Stromal cell of bone marrow (primary cell): ENCODE measurements at regions not wholly inside any gene's neighbourhood (a gene's known extent, or its start where the extent isn't known, plus 50 kb on each side); places are given as distances from the start of the nearest gene placed in this dataset.
A peak's percentile ranks its signal among the peaks of the same experiment; 100 is the strongest.

Experiments
- DNase-seq: peaks from one replicate; pipeline ENCODE4 v3.0.0-alpha.2; 2012; ENCODE audit warnings: low read depth

DNA sequence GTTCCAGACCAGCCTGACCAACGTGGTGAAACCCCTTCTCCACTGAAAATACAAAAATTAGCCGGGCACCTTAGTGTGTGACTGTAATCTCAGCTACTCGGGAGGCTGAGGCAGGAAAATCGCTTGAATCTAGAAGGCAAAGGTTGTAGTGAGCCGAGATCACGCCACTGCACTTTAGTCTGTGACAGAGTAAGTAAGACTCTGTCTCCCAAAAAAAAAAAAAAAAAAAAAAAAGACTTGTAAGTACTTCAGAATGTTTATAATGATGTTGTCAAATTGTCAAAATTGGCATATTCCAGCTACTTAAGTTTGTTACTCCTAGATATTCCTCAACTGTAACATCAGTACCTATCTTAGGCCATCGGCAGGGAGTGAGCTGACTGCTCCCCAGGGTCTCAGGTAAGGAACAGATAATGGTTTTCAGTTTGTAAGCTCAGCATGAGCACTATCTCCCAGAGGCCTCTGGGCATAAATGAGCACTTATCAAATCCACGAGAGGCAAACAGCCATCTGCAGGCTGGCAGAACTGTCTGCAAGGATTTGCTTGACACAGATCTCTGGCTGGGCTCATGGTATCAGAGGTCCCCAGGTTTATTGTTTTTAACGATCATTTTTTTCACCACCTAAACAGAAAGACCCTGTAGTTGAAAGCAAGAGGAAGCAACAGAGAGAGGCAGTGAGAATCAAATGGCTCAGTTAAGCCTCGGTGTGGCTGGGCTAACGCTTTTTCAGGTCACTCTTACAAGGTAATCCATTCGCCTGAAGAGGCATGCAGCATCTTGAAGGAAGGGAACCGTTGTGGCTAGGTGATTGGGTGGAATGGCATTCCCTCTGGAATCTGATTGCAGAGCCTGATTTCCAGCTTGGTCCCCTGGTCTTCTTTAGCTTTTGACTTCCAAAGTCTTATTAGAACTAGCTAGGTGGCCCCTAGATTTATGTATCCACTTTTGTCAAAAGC is 115.9 kb downstream of the LY86 start:
- no peak for DNase-seq

DNA sequence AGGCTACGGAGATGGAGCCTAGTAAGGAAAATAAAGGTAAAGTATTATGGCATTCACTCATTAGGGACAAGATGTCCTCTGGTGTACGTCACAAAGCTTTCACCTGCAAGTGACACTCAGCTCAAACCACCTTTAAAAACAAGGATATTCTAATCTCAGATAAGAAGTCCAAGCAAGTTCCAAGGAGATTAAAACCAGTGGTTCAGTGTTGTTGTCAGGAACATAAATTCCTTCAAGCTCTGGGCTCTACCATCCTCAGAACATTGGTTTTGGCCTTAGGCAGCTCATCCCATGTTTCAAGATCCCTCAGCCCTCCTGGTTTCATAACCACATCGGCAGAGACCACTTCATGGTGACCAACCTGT is 116.5 kb downstream of the LY86 start:
- DNase-seq: no peak

DNA sequence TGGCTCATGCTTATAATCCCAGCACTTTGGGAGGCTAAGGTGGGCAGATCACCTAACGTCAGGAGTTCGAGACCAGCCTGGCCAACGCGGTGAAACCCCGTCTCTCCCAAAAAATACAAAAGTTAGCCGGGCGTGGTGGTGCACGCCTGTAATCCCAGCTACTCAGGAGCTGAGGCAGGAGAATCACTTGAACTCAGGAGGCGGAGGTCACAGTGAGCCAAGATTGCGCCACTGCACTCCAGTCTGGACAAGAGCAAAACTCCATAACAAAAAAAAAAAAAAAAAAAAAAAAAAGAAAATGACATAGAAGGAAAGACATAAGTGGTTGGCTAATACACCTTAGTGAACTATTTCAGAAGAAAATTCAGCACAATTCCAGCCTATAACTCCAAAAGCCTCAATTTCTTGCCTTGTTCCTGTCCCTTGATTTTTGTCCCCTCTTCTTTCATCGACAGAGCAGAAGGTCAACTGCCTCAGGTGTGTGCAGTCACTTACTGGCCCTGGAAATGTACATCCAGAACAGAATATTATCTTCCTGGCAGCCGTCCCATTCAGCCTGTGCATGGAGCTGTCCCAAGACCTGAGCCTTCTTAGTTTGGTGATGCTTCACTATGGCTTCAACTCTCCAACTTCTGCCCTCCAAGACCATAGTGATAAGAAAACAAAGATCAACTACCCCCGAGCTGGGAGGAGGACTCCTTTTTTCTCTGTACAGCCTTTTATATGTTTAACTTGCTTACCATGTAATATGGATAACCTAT is 117.6 kb downstream of the LY86 start:
- no peak for DNase-seq

DNA sequence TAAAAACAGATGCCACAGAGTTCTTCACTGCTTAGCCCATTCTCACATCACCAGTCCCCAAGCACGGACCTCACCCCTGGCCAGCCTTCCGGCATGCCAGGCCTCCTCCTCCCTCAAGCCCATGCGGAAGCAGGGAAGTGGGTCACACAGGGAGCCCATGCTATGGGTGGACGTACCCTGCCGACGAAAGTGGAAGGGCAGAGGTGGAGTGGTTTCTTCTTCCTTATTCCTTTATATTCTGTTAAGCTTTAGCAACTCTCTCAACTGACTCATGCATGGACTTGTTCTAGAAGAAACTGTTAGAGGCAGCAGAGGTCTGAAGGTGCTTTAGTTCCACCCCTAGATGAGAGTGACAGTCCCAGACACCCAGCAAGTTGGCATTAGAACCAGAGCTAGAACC is 118.6 kb downstream of the LY86 start:
- DNase-seq: no peak

DNA sequence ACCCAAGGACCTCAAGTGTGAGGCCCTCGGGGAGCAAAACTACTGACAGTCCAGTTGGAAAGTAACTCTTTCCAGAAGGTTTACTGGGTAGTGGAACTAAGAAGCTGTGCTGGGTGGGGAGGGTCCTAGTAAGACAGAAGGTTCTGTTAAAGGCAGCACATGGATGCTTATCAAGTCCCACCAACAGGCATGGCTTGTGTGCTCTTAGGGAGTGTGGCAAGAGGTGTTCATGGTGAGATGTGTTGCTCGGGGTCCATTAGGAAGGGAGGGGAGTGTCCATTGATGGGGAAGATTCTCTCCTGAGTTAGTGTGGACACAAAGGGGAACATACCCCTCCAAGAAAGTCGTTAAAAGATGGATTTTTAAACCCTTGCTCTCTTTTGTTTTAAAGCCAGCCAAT is 120.6 kb downstream of the LY86 start:
- no peak for DNase-seq

DNA sequence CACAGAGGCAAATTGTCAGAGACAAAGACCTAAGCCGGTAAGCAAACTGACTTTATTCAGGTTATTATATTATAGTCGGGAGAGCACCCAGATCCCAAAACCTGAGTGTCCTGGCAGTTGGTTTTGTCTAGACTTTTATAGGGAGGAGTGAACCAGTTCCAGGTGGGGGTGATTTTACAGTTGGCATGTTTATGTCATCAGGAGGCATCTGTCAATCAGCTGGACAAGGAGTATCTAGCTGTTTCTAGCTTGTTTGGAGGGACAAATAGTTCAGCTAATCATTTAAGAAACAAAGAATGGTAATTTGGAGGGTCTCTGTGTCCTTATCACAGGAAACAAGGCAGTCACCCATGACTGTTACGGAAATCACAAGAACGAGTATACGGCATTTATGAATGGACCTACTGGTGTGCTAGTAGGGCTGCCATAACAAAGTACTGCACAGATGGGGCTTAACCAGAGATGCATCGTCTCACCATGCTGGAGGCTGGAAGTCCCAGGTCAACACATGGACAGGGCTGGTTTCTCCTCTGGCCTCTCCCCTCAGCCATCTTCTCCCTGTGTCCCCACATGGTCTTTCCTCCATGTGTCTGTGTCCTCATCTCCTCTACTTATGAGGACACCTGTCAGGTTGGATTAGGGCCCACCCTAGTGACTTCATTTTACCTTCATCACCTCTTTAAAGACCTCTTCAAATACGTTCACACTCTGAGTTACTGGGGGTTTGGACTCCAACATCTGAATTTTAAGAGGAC is 122.7 kb downstream of the LY86 start:
- DNase-seq: no peak

DNA sequence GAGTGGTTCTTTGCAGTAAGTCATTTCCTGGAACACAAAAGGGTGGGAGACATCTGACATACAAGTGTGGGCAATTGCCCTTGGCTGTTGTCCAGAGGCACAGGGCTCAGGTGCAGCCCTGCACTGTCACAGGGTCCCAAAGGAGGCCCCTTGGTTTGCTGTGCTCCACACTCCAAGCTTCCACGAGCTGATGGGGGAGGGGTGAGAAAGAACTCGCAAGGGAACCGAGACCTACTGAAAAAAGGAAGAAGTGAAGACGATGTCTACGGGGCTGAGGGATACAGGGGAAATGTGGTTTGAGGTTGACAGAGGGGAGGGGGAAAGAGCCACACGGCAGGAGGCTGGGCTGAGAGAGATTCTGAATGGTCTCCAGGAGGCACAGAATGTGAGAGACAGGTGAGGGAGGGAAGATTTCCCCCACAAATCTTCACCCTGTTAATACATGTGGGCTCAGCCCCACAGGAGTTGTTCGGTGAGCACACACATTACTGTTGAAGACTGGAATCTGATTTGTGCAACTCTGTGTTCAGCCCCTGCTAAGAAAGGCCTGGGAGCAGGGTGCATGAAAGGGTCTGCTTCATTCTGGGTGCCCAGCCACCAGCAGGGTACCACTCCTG is 123.4 kb downstream of the LY86 start:
- no peak for DNase-seq

DNA sequence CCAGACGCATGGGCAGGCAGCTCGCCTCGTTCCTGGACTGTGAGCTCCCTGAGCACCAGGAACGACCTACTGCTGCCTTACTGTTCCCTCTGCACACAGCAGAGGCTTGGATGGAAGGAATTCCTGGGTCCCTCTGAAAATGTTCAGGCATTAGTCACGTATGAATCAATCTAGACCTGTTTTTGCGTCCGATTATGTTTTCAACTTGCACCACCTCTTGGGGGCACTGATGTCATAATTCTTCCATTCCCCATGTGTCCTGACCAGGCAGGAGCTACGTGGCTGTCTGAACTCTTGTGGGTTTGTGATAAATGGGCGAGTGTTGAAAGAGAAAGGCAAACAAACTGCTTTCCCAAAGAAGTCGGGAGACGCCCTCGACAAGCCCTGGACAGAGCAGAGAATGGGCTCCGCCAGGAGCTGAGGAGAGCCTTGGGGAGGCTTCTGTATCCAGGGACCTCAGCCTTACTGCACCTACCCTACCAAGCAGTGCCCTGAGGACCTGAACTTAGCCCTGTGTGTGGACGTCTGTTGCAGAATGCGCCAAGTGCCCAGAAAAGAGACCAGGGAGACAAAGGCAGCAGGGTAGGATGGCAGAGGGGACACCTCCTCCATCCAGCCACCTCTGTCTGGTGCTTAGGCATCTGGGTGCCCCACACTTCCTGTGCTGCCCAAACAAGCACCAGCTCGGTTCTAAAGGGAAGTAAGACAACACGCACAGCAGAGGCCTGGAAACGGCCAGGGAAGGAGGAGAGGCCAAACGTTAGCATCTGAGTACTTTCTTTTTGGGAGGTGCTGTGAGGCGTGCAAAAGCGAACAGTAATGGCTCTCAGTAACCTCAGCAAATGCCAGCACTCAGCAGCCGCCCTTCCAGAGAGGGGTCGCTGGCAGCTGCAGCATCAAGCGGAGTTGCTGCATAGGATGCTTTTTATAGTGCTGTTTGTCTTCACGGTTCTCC is 124.2 kb downstream of the LY86 start:
- peak; percentile 90 for DNase-seq

DNA sequence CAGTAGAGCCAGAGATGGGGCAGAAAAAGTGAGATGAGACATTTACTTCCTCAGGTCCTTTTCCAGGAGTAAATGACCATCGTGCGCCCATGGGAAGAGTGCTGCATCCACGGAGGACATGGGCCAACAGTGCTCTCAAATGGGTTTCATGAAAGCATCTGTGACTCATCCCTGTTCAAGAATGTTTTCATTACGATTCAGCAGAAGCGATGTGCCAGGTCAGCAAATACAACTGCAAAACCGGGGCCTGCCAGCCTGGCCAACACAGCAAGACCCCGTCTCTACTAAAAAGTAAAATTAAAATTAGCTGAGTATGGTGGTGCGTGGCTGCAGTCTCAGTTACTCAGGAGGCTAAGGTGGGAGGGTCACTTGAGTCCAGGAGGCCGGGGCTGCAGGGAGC is 125.1 kb downstream of the LY86 start:
- DNase-seq: peak; percentile 70

DNA sequence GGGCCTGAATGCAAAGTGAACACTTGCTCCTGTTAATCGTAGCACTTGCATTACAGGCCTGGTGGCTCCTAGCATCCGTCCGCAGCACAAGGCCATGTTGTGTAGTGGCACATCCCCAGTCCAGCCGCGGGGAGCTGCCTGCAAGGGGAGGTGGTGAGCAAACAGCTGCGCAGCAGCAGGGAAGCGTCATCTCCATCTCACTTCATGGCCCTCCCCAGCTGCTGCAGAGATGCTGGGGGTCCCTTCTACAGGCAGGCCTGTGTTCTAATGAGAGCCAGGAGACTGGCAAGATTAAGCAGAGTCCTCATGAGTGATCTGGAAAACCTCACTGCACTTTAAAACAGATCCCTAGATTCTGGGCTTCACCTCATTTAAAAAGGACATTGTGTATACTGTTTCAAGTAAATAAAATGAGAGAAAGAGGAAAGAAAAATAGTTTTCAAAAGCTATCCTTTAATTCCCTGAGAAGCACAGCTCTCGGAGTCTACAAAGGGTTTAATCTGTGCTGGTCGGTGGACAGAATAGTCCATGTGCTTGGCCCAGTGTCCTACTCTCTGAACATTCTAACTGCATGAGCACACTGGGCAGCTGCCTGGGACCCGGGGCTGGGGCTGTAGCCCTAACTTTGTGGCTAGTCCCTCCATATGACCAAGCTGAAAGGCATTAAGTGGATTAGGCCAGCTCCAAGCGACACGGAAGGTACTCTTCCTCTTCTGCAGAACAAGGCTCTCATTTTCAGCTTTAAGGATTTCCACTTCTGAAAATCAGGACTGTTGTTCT is 125.8 kb downstream of the LY86 start:
- no peak for DNase-seq

DNA sequence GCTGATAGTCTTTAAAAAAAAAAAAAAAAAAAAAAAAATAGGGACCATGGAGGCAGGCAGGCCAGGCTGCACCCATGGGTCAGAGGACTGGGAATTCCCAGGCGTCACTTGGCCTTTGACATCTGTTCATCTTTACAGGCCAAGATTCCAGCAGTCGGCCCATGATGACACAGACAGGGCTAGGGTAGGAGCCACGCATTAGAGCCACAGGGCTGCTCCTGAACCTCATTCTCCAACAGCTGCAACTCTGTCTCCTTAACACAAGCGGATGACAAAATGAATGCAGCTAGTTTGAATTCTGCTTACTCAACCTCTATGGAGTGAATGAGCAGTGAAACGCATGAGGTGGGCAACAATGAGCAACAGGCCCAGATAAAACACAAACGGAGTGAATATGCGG is 126.4 kb downstream of the LY86 start:
- no peak for DNase-seq

DNA sequence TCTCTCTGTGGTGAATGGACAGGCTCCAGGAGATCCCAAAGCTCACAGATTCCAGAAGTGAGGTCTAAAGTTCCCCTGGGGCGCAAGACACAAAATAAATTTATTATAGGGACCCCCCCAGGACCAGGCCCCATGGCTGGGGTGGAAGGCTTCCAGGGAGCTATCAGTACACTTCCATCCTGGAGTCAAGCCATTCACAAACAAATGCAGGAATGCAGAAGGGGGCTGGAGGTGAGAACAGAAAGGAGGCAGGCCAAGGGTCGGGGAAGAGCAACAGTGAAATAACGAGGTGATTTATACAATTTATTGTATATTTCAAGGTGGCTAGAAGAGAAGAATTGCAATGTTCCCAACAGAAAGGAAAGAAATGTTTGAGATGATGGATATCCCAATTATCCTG is 126.9 kb downstream of the LY86 start:
- no peak for DNase-seq

DNA sequence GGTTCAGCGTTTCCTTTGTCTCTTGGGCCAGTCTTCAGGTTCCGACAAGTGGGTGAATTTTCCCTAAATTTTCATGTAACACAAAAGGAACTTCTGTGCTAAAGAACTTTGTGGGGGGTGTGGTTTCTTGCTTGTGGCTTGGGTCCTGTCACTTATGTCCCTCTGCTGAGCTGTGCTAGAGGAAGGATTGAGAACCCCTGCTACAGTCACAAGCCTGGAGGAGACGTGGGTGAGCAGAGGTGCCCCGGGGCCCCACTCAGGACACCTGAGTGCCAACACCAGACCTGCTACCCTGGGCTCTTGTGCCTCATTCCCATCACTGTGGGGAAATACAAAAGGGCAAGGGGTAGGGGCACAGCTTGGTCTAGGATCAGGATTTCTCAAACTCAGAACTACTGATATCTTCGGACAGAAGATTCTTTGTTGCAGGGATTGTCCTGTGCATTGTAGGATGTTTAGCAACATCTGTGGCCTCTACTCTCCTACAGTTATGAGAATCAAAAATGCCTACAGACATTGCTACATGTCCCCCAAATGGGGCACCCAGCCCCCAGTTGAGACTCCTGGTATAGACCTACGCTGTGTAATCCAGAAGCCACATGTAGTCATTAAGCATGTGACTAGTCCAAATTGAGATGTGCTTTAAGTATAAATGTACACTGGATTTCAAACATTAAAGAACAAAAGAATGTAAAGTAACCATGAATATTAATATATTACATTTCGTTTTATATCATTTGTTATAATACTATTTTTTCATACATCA is 128.7 kb downstream of the LY86 start:
- no peak for DNase-seq

DNA sequence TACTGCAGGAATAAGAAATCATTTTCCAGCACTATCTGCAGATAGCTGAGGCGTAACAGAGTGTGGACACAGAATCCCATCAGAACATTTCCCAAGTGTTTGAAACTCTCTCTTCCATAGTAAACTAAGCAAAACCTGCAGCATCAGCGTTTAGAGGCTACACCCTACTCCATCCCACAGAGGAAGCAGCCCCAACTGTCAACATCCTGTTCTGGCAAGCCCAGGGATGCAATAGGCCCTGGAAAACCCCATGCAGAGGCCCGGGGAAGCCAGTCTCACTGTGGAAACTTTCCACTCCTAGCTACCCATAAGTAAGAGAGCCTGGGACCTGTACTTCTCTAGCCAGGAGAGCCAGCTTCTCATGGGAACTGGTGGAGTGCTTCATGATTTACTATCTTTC is 129.4 kb downstream of the LY86 start:
- no peak for DNase-seq

DNA sequence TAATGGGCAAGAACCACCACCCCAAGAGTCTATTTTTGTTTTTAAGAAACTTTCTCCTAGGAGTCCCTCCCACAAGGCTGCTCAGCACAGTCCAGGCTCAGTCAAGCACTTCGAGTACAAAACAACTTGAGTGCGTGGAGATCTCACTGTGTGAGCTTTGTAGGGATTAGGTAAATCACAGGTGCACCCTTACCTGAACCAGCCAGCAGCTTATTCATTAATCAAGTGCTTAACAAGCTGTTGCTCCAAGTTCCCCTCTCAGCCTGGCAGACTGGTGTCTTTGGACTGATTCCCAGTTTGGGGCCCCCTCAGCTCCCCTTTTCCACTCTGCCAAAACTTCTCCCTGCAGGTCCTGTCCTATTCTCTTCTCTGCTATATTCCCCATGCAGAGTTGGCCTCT is 133.1 kb downstream of the LY86 start:
- DNase-seq: no peak

DNA sequence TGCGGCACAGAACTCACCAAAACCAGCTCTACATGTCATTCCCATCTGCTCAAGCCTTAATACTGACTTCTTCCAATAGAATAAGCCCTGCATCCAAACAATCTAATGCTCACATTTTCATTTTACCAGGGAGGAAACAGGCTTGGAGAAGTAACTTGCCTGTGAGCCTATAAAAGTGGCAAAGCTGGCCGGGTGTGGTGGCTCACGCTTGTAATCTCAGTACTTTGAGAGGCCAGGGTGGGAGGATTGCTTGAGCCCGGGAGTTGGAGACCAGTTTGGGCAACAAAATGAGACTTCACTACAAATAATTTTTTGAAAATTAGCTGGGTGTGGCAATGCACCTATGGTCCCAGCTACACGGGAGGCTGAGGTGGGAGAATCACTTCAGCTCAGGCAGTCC is 133.7 kb downstream of the LY86 start:
- no peak for DNase-seq

DNA sequence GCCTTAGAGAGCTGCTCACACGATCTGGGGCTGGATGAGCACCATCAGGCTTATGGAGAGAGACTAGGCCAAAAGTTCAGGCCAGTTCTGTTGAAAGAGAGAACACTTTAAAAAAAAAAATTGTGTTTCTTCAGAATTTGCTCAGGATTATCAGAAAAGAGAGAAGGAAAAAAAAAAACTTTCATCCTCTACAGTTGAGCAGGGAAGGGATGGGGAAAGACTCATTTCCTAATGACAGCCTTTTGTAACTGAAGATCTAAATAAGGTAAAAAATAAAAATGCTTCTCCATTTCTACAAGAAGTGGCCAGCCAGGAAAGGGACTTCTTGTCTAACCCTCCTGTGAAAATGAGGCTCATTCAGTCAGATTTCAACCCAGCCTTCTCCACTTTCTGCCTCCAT is 134.8 kb downstream of the LY86 start:
- DNase-seq: no peak

DNA sequence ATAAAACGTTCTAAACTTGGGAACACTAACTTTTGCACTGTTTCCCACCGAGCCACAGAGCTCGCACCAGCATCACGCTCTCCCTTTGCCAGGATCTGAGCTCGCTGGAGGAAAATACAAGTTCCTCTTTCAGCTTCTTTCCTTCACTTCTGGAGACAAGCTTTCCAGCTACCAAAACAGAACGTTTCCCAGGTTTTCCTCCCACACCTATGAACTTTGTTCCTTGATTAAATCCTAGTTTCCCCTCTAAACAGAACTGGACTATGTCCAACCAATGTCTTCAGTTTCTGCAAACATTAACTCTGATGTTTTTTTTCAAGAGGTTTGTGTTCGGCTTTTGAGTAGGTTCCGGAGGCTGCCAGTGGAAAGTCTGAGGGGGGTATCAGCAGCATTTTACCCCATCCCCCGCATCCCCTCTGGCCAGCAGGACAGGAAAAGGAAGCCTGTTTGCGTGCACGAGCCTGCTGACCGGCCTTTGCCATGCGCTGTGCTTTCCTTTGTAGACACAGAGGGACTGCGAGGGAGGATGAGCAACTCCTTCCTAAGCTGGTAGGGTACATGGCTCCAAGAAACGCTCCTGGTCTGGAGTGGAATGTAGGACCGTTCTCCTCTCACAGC is 135.5 kb downstream of the LY86 start:
- DNase-seq: no peak
